ENCODE measurements at regions not wholly inside any gene's neighbourhood (a gene's known extent, or its start where the extent isn't known, plus 50 kb on each side); places are given as distances from the start of the nearest gene placed in this dataset.

DNA sequence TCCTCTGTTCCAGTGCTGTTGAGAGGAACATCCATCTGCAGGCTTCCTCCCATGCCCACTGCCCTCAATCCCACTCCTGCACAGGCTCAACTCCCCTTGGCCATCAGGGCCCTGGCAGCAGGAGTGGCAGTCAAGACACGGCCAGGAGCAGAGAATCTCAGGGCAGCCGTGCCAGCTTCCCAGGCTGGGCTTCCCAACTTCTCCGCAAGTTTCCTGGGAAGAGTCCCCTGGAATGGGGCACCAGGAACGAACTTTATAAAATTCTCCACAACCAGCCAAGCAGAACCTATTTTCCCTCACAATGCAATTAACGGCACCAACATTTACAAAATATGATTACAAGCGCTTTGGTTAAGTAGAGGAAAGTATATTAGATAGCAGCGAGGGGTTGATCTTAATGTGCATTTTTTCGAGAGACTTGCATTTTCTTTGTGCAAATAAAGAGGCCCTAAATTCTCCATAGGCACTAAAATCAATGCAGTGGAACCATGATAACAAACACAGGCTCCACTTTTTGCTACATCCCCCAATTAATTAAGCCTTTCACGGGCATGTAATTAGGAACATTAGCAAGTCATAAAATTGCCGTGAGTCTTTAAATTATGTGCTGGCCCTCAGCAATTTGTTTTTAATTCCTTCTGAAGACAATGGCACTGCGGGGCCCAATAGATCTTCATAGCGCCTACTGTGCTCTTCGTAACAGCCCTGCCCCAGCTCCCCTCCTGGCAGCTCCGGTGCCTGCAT, 99.9 kb upstream of the LHX1 start:
- no peak overlapping the region for H3K27ac ChIP-seq (ENCODE audit: low read depth, low read length)
- H3K27me3 ChIP-seq (ENCODE audit: insufficient read depth, low read length): no peaks in the 10 kb centered on the region
- Mint-ChIP-seq H3K27me3 (peaks cover 5% of the 10 kb centered on the region in 2 donors), H3K9me3 (peaks cover 0 to 4% (median under 1%) of the 10 kb centered on the region in 8 donors), H3K36me3 (no peaks in the 10 kb centered on the region), H3K4me3 (no peak overlapping the region), H3K27ac (no peak overlapping the region), H3K4me1 (no peaks in the 10 kb centered on the region)
- POLR2A ChIA-PET (ENCODE audit: partially characterized antibody): no interaction called here
- H3K9me3 ChIP-seq (ENCODE audit: control insufficient read depth in 1 of 2, low read length in 2 of 2): no peaks in the 10 kb centered on the region
- CTCF ChIA-PET (ENCODE audit: partially characterized antibody): no interaction called here
- no peak overlapping the region for H3K4me3 ChIP-seq (ENCODE audit: low read length in 2 of 2)
- no peaks in the 10 kb centered on the region for H3K36me3 ChIP-seq (ENCODE audit: insufficient read depth, low read length)
- intact Hi-C loops (cut with micrococcal nuclease): no loop called here
- H3K4me1 ChIP-seq (ENCODE audit: insufficient read depth, low read length): no peaks in the 10 kb centered on the region
- DNase-seq: no peak

DNA sequence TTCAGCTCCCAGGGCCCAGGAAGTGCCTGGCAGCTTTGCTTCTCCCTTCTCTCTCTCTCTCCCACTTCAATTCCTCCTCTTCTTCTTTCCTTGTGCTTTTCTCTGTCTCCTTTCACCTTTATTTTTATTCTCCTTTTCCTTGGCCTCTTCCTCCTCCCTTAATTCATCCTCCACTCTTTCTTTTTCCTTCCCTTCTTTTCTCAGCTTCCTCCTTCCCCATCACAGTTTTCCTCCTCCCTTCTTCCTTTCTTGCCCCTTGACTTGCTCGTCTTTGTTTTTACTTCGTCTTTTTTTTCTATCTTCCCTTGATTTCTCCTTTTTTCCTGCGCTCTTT, 99.4 kb upstream of the LHX1 start:
- no peak overlapping the region for H3K27ac Mint-ChIP-seq
- H3K27me3 Mint-ChIP-seq: peaks cover 4 to 5% of the 10 kb centered on the region in 2 donors

DNA sequence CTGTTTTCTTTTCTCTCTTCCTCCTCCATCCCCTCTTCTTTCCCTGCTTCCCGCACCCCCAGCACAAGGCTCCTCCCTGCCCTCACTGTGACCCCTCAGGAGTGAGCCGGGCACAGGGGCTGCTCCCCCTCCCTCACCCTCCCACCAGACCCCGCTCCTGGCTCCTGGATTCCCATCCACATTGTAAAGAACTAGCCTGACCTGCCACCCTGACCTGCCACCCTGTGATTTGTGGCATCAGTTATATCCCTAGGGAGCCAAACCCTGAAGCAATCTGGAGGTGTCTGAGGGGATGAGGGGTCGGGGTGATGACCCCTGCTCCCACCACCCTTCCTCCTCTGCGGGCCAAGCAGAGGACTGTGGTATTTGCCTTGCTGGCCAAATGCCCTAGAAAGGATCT, 98.0 kb upstream of the LHX1 start:
- H3K27me3 Mint-ChIP-seq: peaks cover 7 to 12% of the 10 kb centered on the region in 2 donors
- H3K9me3 Mint-ChIP-seq: peaks cover 0 to 4% (median under 1%) of the 10 kb centered on the region in 8 donors
- CTCF ChIA-PET (ENCODE audit: partially characterized antibody): no interaction called here
- intact Hi-C loops (cut with micrococcal nuclease): no loop called here
- H3K4me3 Mint-ChIP-seq: no peak overlapping the region
- POLR2A ChIA-PET (ENCODE audit: partially characterized antibody): no interaction called here
- Histone ChIP-seq H3K27me3 (ENCODE audit: insufficient read depth, low read length) (no peaks in the 10 kb centered on the region), H3K36me3 (ENCODE audit: insufficient read depth, low read length) (no peaks in the 10 kb centered on the region), H3K9me3 (ENCODE audit: control insufficient read depth in 1 of 2, low read length in 2 of 2) (no peaks in the 10 kb centered on the region), H3K4me1 (ENCODE audit: insufficient read depth, low read length) (no peaks in the 10 kb centered on the region), H3K27ac (ENCODE audit: low read depth, low read length) (no peak overlapping the region), H3K4me3 (ENCODE audit: low read length in 2 of 2) (no peak overlapping the region)
- no peaks in the 10 kb centered on the region for H3K36me3 Mint-ChIP-seq
- H3K27ac Mint-ChIP-seq: no peak overlapping the region
- no peaks in the 10 kb centered on the region for H3K4me1 Mint-ChIP-seq
- no peak for DNase-seq

More for the DNA sequence above, 99.4 kb upstream of the LHX1 start:
- no peaks in the 10 kb centered on the region for H3K9me3 ChIP-seq (ENCODE audit: control insufficient read depth in 1 of 2, low read length in 2 of 2)
- no peaks in the 10 kb centered on the region for H3K36me3 Mint-ChIP-seq
- no peaks in the 10 kb centered on the region for H3K27me3 ChIP-seq (ENCODE audit: insufficient read depth, low read length)
- DNase-seq: no peak
- H3K4me3 Mint-ChIP-seq: no peak overlapping the region
- H3K4me3 ChIP-seq (ENCODE audit: low read length in 2 of 2): no peak overlapping the region
- ChIA-PET POLR2A (ENCODE audit: partially characterized antibody) (no interaction called here), CTCF (ENCODE audit: partially characterized antibody) (no interaction called here)
- intact Hi-C loops (cut with micrococcal nuclease): no loop called here
- H3K9me3 Mint-ChIP-seq: peaks cover 0 to 4% (median under 1%) of the 10 kb centered on the region in 8 donors
- H3K4me1 ChIP-seq (ENCODE audit: insufficient read depth, low read length): no peaks in the 10 kb centered on the region
- H3K27ac ChIP-seq (ENCODE audit: low read depth, low read length): no peak overlapping the region
- H3K4me1 Mint-ChIP-seq: no peaks in the 10 kb centered on the region
- no peaks in the 10 kb centered on the region for H3K36me3 ChIP-seq (ENCODE audit: insufficient read depth, low read length)

DNA sequence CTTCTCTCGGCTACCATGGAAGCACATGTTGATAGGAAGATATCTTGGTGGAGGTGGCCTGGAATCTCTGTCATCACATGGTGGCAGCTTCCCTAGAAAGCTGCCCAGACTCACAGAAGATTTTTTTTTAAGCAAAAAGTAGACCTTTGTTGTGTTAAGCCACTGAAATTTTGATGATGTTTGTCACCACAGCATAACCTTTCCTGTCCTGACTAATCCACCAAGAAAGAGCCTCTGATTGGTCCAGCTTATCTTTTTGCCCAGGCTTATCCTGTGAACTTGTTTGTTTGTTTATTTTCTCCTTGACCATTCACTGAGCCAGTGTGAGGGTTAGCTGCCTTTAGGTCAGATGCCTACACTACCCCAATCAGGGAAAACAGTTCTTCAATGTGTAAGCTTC, 96.5 kb upstream of the LHX1 start:
- Mint-ChIP-seq H3K27ac (no peak overlapping the region), H3K4me1 (no peaks in the 10 kb centered on the region), H3K9me3 (peaks cover 0 to 4% (median 2%) of the 10 kb centered on the region in 8 donors), H3K27me3 (peaks cover 16 to 21% of the 10 kb centered on the region in 2 donors), H3K36me3 (no peaks in the 10 kb centered on the region), H3K4me3 (no peak overlapping the region)
- no peaks in the 10 kb centered on the region for H3K9me3 ChIP-seq (ENCODE audit: control insufficient read depth in 1 of 2, low read length in 2 of 2)
- ChIA-PET CTCF (ENCODE audit: partially characterized antibody) (no interaction called here), POLR2A (ENCODE audit: partially characterized antibody) (no interaction called here)
- no peaks in the 10 kb centered on the region for H3K36me3 ChIP-seq (ENCODE audit: insufficient read depth, low read length)
- no peak overlapping the region for H3K4me3 ChIP-seq (ENCODE audit: low read length in 2 of 2)
- intact Hi-C loops (cut with micrococcal nuclease): no loop called here
- DNase-seq: no peak
- no peaks in the 10 kb centered on the region for H3K4me1 ChIP-seq (ENCODE audit: insufficient read depth, low read length)
- no peak overlapping the region for H3K27ac ChIP-seq (ENCODE audit: low read depth, low read length)
- no peaks in the 10 kb centered on the region for H3K27me3 ChIP-seq (ENCODE audit: insufficient read depth, low read length)

DNA sequence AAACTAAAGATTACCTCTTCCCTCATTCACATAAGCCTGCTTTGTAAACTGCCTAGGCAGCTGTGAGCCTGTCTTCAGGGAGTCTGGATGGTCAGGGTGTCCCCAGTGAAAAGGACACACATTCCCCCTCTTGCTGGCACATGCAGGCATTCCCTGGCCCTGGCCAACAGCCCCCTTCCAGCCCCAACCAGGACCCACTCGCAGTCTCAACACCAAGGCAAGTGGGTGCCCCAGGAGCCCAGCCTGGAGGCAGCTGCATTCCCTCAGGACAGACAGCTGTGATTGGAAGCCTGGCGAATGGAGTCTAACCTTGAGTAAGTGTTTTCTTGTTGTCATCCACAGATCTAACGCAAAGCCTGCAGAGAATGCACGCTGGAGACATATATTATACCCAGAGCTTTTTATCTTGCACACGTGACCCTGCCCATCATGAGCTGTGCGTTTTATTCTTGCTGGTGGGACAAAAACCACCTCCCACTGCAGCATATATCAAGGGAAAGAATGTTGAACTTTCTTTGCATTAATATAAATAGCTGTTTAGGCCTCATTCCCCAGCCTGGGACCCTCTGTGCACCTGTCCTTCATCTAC, 95.0 kb upstream of the LHX1 start:
- no peaks in the 10 kb centered on the region for H3K27me3 ChIP-seq (ENCODE audit: insufficient read depth, low read length)
- H3K36me3 Mint-ChIP-seq: no peaks in the 10 kb centered on the region
- H3K4me3 ChIP-seq (ENCODE audit: low read length in 2 of 2): no peak overlapping the region
- ChIA-PET CTCF (ENCODE audit: partially characterized antibody) (no interaction called here), POLR2A (ENCODE audit: partially characterized antibody) (no interaction called here)
- no peaks in the 10 kb centered on the region for H3K4me1 ChIP-seq (ENCODE audit: insufficient read depth, low read length)
- peaks cover 0 to 4% (median 2%) of the 10 kb centered on the region in 8 donors for H3K9me3 Mint-ChIP-seq
- H3K36me3 ChIP-seq (ENCODE audit: insufficient read depth, low read length): no peaks in the 10 kb centered on the region
- H3K27ac ChIP-seq (ENCODE audit: low read depth, low read length): no peak overlapping the region
- DNase-seq: no peak
- intact Hi-C loops (cut with micrococcal nuclease): no loop called here
- no peak overlapping the region for H3K4me3 Mint-ChIP-seq
- no peaks in the 10 kb centered on the region for H3K9me3 ChIP-seq (ENCODE audit: control insufficient read depth in 1 of 2, low read length in 2 of 2)
- peaks cover 16 to 21% of the 10 kb centered on the region in 2 donors for H3K27me3 Mint-ChIP-seq
- no peaks in the 10 kb centered on the region for H3K4me1 Mint-ChIP-seq
- peak overlapping the region in 1 of 7 donors; percentile 39 for H3K27ac Mint-ChIP-seq

DNA sequence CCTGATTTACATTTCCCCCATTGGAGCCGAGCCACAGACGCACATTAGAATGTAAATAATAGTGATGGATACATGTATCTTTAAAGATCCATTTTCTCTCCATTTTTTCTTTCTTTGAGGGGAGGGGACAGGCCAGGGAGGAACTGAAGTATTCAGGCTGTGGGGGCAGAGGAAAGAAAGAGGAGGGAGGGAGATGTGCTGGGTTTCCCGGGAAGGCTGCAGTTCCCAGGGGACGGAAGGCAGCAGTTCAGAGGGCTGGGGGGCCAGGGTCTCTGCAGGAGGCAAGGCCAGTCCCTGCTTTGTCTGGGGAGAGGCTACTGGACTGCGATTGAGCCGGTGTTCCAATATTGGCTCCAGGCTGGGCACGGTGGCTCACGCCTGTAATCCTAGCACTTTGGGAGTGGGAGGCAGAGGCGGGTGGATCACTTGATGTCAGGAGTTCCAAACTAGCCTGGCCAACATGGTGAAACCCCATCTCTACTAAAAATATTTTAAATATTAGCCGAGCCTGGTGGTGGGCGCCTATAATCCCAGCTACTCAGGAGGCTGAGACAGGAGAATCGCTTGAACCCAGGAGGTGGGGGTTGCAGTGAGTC, 94.2 kb upstream of the LHX1 start:
- H3K36me3 Mint-ChIP-seq: no peaks in the 10 kb centered on the region
- DNase-seq: no peak
- H3K27ac Mint-ChIP-seq: no peak overlapping the region
- Histone ChIP-seq H3K9me3 (ENCODE audit: control insufficient read depth in 1 of 2, low read length in 2 of 2) (no peaks in the 10 kb centered on the region), H3K36me3 (ENCODE audit: insufficient read depth, low read length) (no peaks in the 10 kb centered on the region), H3K27ac (ENCODE audit: low read depth, low read length) (no peak overlapping the region), H3K4me3 (ENCODE audit: low read length in 2 of 2) (no peak overlapping the region), H3K27me3 (ENCODE audit: insufficient read depth, low read length) (no peaks in the 10 kb centered on the region), H3K4me1 (ENCODE audit: insufficient read depth, low read length) (no peaks in the 10 kb centered on the region)
- intact Hi-C loops (cut with micrococcal nuclease): no loop called here
- peaks cover 0 to 4% (median 2%) of the 10 kb centered on the region in 8 donors for H3K9me3 Mint-ChIP-seq
- POLR2A ChIA-PET (ENCODE audit: partially characterized antibody): no interaction called here
- H3K27me3 Mint-ChIP-seq: peaks cover 16 to 21% of the 10 kb centered on the region in 2 donors
- CTCF ChIA-PET (ENCODE audit: partially characterized antibody): no interaction called here
- no peaks in the 10 kb centered on the region for H3K4me1 Mint-ChIP-seq
- no peak overlapping the region for H3K4me3 Mint-ChIP-seq

DNA sequence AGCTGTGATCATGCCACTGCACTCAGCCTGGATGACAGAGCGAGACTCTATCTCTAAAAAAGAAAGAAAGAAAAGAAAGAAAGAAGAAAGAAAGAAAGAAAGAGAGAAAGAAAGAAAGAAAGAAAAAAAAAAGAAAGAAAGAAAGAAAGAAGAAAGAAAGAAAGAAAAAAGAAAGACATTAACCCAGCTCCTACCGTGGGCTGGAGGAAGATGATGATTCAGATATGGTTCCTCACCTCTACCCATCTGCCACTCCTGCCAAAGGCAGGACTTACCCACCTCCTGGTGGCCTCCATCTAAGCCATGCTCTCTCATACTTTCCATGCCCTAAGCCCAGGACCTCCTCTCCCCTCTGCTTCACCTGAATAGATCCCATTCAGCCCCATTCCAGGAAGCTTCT, 93.3 kb upstream of the LHX1 start:
- H3K4me3 Mint-ChIP-seq: no peak overlapping the region
- CTCF ChIA-PET (ENCODE audit: partially characterized antibody): no interaction called here
- H3K27me3 Mint-ChIP-seq: peaks cover 16 to 21% of the 10 kb centered on the region in 2 donors
- POLR2A ChIA-PET (ENCODE audit: partially characterized antibody): no interaction called here
- no peaks in the 10 kb centered on the region for H3K36me3 Mint-ChIP-seq
- Histone ChIP-seq H3K4me1 (ENCODE audit: insufficient read depth, low read length) (no peaks in the 10 kb centered on the region), H3K27me3 (ENCODE audit: insufficient read depth, low read length) (no peaks in the 10 kb centered on the region), H3K4me3 (ENCODE audit: low read length in 2 of 2) (no peak overlapping the region), H3K9me3 (ENCODE audit: control insufficient read depth in 1 of 2, low read length in 2 of 2) (no peaks in the 10 kb centered on the region), H3K36me3 (ENCODE audit: insufficient read depth, low read length) (no peaks in the 10 kb centered on the region), H3K27ac (ENCODE audit: low read depth, low read length) (no peak overlapping the region)
- intact Hi-C loops (cut with micrococcal nuclease): no loop called here
- no peaks in the 10 kb centered on the region for H3K4me1 Mint-ChIP-seq
- H3K9me3 Mint-ChIP-seq: peaks cover 0 to 4% (median 2%) of the 10 kb centered on the region in 8 donors
- no peak overlapping the region for H3K27ac Mint-ChIP-seq
- DNase-seq: no peak

Data from CD4-positive, alpha-beta memory T cell (primary cell).